BLaER1 (cell line): ENCODE measurements at regions not wholly inside any gene's neighbourhood (a gene's known extent, or its start where the extent isn't known, plus 50 kb on each side); places are given as distances from the start of the nearest gene placed in this dataset.
"Not testable (repeated sequence)": the region's sequence is repeated elsewhere in the genome, so short reads cannot be mapped to it uniquely, and the experiment has no call there.

Source experiments
- H3K27ac ChIP-seq: shearing (Covaris generic); formaldehyde crosslinking; 2 replicates; pipeline ENCODE4 v1.8.1; 2022
- H3K27me3 ChIP-seq: shearing (Covaris generic); formaldehyde crosslinking; 2 replicates; pipeline ENCODE4 v1.8.1; 2022
- H3K36me3 ChIP-seq: shearing (Covaris generic); formaldehyde crosslinking; 2 replicates; pipeline ENCODE4 v1.8.1; 2022
- H3K4me1 ChIP-seq: shearing (Covaris generic); formaldehyde crosslinking; 2 replicates; pipeline ENCODE4 v1.8.1; 2022
- H3K4me2 ChIP-seq: shearing (Covaris generic); formaldehyde crosslinking; 2 replicates; pipeline ENCODE4 v1.8.1; 2022
- H3K4me3 ChIP-seq: shearing (Covaris generic); formaldehyde crosslinking; 2 replicates; pipeline ENCODE4 v1.8.1; 2022
- H3K9ac ChIP-seq: shearing (Covaris generic); formaldehyde crosslinking; 2 replicates; pipeline ENCODE4 v1.8.1; 2022
- H3K9me3 ChIP-seq: shearing (Covaris generic); formaldehyde crosslinking; 2 replicates; pipeline ENCODE4 v1.8.1; 2022
- H4K20me1 ChIP-seq: shearing (Covaris generic); formaldehyde crosslinking; 2 replicates; pipeline ENCODE4 v1.8.1; 2022
- Cebpa-rat ChIP-seq: shearing (Covaris generic); IDR thresholded peaks from 2 replicates; pipeline ENCODE4 v1.8.1; 2022

- Histone ChIP-seq H3K27me3 (no peaks in the 10 kb centered on the region), H3K4me1 (no peaks in the 10 kb centered on the region), H3K9ac (no peak overlapping the region), H3K36me3 (no peaks in the 10 kb centered on the region), H3K4me3 (no peak overlapping the region), H3K4me2 (no peak overlapping the region), H3K9me3 (no peaks in the 10 kb centered on the region), H4K20me1 (no peaks in the 10 kb centered on the region), H3K27ac (no peak overlapping the region)
- TF ChIP-seq Cebpa-rat, result no peak
Observed at GRCh38 chr1:217052626-217053025, 329.4 kb upstream of the ESRRG start.

GRCh38 chr1:217052196-217052595, 329.0 kb upstream of the ESRRG start:
- Histone ChIP-seq H4K20me1 (no peaks in the 10 kb centered on the region), H3K4me1 (no peaks in the 10 kb centered on the region), H3K27me3 (no peaks in the 10 kb centered on the region), H3K9ac (no peak overlapping the region), H3K9me3 (no peaks in the 10 kb centered on the region), H3K4me2 (no peak overlapping the region), H3K4me3 (no peak overlapping the region), H3K27ac (no peak overlapping the region), H3K36me3 (no peaks in the 10 kb centered on the region)
- TF ChIP-seq Cebpa-rat, result no peak

- no peaks in the 10 kb centered on the region for H4K20me1 ChIP-seq
- no peak overlapping the region for H3K4me3 ChIP-seq
- H3K4me1 ChIP-seq, result no peaks in the 10 kb centered on the region
- H3K27ac ChIP-seq, result no peak overlapping the region
- no peak overlapping the region for H3K4me2 ChIP-seq
- H3K9me3 ChIP-seq, result no peaks in the 10 kb centered on the region
- H3K36me3 ChIP-seq, result no peaks in the 10 kb centered on the region
- TF ChIP-seq Cebpa-rat, result no peak
- no peaks in the 10 kb centered on the region for H3K27me3 ChIP-seq
- H3K9ac ChIP-seq, result no peak overlapping the region
Observed at GRCh38 chr1:217049721-217050120, 326.5 kb upstream of the ESRRG start.

DNA sequence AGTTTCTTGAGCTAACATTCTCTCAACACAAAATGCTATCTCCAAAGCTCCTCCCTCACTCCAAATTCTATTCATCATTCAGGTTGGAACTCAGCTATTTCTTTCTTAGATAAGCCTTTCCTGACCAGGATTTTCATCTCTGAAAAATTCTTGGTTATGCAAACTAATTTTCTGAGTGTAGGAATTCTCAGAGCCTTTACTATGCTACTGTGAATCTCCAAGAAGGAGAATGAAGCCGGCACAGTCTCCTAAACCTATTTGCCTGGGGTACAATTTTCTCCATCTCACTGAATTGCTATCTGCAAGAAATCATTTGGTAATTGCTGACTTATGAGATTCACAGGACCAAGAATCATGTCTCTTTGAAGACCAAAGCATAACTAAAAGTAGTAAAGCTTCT, 325.9 kb upstream of the ESRRG start:
- Histone ChIP-seq H4K20me1 (no peaks in the 10 kb centered on the region), H3K4me2 (no peak overlapping the region), H3K36me3 (no peaks in the 10 kb centered on the region), H3K9ac (no peak overlapping the region), H3K4me3 (no peak overlapping the region), H3K27me3 (no peaks in the 10 kb centered on the region), H3K4me1 (peaks cover 6% of the 10 kb centered on the region; the same call in 1 of the 2 replicates), H3K27ac (no peak overlapping the region), H3K9me3 (no peaks in the 10 kb centered on the region)
- TF ChIP-seq Cebpa-rat, result no peak

GRCh38 chr1:217048104-217048707, 325.0 kb upstream of the ESRRG start:
- no peak overlapping the region for H3K4me3 ChIP-seq
- TF ChIP-seq Cebpa-rat, result no peak
- H3K9ac ChIP-seq, result no peak overlapping the region
- H3K4me2 ChIP-seq, result no peak overlapping the region
- no peaks in the 10 kb centered on the region for H3K9me3 ChIP-seq
- no peaks in the 10 kb centered on the region for H4K20me1 ChIP-seq
- H3K27ac ChIP-seq, result no peak overlapping the region
- peaks cover 15% of the 10 kb centered on the region for H3K4me1 ChIP-seq
- H3K27me3 ChIP-seq, result no peaks in the 10 kb centered on the region
- H3K36me3 ChIP-seq, result no peaks in the 10 kb centered on the region

DNA sequence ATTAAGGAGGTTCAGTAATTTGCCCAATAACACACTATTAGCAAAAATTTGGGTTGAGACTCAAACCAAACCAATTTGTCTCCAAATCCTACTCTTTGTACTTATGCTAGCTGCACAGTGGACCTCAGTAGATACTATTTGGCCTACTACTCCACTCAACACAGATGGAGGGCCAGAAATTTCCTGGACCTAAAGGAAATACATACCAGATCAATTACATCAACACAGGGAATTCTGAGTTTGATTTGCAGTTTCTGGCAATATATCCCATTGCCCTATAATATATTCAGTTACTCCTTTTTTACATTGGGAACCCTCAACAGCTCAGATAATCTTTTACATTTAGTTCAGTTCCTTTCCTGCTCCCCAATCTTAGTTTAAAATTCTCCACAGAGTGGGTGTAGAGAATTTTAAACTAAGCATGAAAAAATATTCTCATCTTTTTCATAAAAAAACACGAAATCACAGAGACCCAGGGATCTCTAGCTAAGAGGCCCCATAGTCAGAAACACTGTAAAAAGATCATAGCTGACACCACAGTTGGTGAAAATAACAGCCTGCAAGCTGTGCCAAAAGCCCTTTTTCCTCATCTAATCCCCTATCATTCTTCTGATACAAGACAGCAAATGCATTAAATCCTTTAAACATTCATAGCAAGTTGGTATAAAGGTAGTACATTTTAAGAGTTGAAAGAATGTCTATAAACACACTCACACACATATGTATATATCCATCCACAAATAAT, 317.7 kb upstream of the ESRRG start:
- Histone ChIP-seq H3K4me2 (no peak overlapping the region), H3K9ac (no peak overlapping the region), H3K9me3 (peaks cover 30% of the 10 kb centered on the region), H3K27ac (no peak overlapping the region), H4K20me1 (no peaks in the 10 kb centered on the region), H3K4me3 (no peak overlapping the region), H3K4me1 (peaks cover 28% of the 10 kb centered on the region), H3K36me3 (no peaks in the 10 kb centered on the region), H3K27me3 (no peaks in the 10 kb centered on the region)
- no peak for TF ChIP-seq Cebpa-rat

GRCh38 chr1:217039926-217040325, 316.7 kb upstream of the ESRRG start:
- Histone ChIP-seq H4K20me1 (no peaks in the 10 kb centered on the region), H3K4me3 (no peak overlapping the region), H3K27ac (no peak overlapping the region), H3K4me1 (peaks cover 28% of the 10 kb centered on the region), H3K9me3 (peaks cover 30% of the 10 kb centered on the region), H3K4me2 (no peak overlapping the region), H3K27me3 (no peaks in the 10 kb centered on the region), H3K9ac (no peak overlapping the region), H3K36me3 (no peaks in the 10 kb centered on the region)
- no peak for TF ChIP-seq Cebpa-rat

DNA sequence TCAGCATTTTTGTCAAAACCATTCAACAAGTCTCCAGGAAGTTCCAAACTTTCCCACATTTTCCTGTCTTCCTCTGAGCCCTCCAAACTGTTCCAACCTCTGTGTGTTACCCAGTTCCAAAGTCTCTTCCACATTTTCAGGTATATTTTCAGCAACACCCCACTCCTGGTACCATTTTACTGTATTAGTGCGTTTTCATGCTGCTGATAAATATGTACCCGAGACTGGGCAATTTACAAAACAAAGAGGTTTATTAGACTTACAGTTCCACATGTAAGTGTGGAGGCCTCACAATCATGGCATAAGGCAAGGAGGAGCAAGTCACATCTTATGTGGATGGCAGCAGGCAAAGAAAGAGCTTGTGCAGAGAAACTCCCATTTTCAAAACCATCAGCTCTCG, 315.9 kb upstream of the ESRRG start:
- H3K9ac ChIP-seq, H3K27ac ChIP-seq, H3K27me3 ChIP-seq, H3K4me2 ChIP-seq, H4K20me1 ChIP-seq, H3K4me3 ChIP-seq, H3K36me3 ChIP-seq: not testable (repeated sequence)
- Histone ChIP-seq H3K4me1 (peaks cover 22% of the 10 kb centered on the region), H3K9me3 (peaks cover 30% of the 10 kb centered on the region)

- Histone ChIP-seq H3K36me3 (no peaks in the 10 kb centered on the region), H3K27me3 (no peaks in the 10 kb centered on the region), H3K4me2 (no peak overlapping the region), H3K9ac (no peak overlapping the region), H3K4me3 (no peak overlapping the region), H3K9me3 (peaks cover 34% of the 10 kb centered on the region), H4K20me1 (no peaks in the 10 kb centered on the region), H3K4me1 (no peaks in the 10 kb centered on the region), H3K27ac (no peak overlapping the region)
- no peak for TF ChIP-seq Cebpa-rat
Observed at GRCh38 chr1:217036757-217037156, 313.5 kb upstream of the ESRRG start.

GRCh38 chr1:217032715-217033367, 309.6 kb upstream of the ESRRG start:
- H3K4me1 ChIP-seq, result peaks cover 27% of the 10 kb centered on the region
- H3K9ac ChIP-seq, result no peak overlapping the region
- no peaks in the 10 kb centered on the region for H3K36me3 ChIP-seq
- H3K27me3 ChIP-seq, result no peaks in the 10 kb centered on the region
- H3K9me3 ChIP-seq, result peaks cover 17% of the 10 kb centered on the region
- no peak overlapping the region for H3K4me2 ChIP-seq
- peak; percentile 52; the same call in 1 of the 2 replicates for TF ChIP-seq Cebpa-rat
- no peaks in the 10 kb centered on the region for H4K20me1 ChIP-seq
- no peak overlapping the region for H3K4me3 ChIP-seq
- H3K27ac ChIP-seq, result no peak overlapping the region
